H9 (cell line): ENCODE measurements at regions not wholly inside any gene's neighbourhood (a gene's known extent, or its start where the extent isn't known, plus 50 kb on each side); places are given as distances from the start of the nearest gene placed in this dataset.
"Not testable (repeated sequence)": the region's sequence is repeated elsewhere in the genome, so short reads cannot be mapped to it uniquely, and the experiment has no call there.

Experiments used
- DNase-seq: peaks from one replicate; pipeline ENCODE4 v3.0.0-alpha.2; 2017
- H2AFZ ChIP-seq: one replicate; pipeline ENCODE4 v1.6.1; 2013; ENCODE audit warnings: mild to moderate bottlenecking, low read length, control low read depth, moderate library complexity
- H2AK5ac ChIP-seq: 2 replicates; pipeline ENCODE4 v1.6.1; 2013; ENCODE audit warnings: low read length, control low read depth, mixed read lengths; ENCODE audit not compliant: insufficient read length
- H2BK120ac ChIP-seq: one replicate; pipeline ENCODE4 v1.6.1; 2013; ENCODE audit warnings: low read depth, mild to moderate bottlenecking, low read length, control low read depth, inconsistent platforms; ENCODE audit not compliant: poor library complexity, severe bottlenecking
- H2BK12ac ChIP-seq: 2 replicates; pipeline ENCODE4 v1.6.1; 2013; ENCODE audit warnings: low read length, control low read depth, mixed read lengths, low read depth; ENCODE audit not compliant: insufficient read length
- H2BK15ac ChIP-seq: 2 replicates; pipeline ENCODE4 v1.6.1; 2013; ENCODE audit warnings: low read depth, low read length, control low read depth
- H2BK20ac ChIP-seq: one replicate; pipeline ENCODE4 v1.6.1; 2013; ENCODE audit warnings: low read depth, mild to moderate bottlenecking, low read length, control low read depth, inconsistent platforms; ENCODE audit not compliant: poor library complexity, severe bottlenecking
- H2BK5ac ChIP-seq: 2 replicates; pipeline ENCODE4 v1.6.1; 2013; ENCODE audit warnings: low read length, control low read depth, mixed read lengths; ENCODE audit not compliant: insufficient read length
- H3K14ac ChIP-seq: 2 replicates; pipeline ENCODE4 v1.6.1; 2013; ENCODE audit warnings: low read length, control low read depth; ENCODE audit not compliant: insufficient read depth
- H3K18ac ChIP-seq: 2 replicates; pipeline ENCODE4 v1.6.1; 2013; ENCODE audit warnings: low read depth, mild to moderate bottlenecking, mixed read lengths, low read length, control low read depth; ENCODE audit not compliant: insufficient read length
- H3K23ac ChIP-seq: 2 replicates; pipeline ENCODE4 v1.6.1; 2013; ENCODE audit warnings: low read length, control low read depth, mixed read lengths, low read depth; ENCODE audit not compliant: insufficient read length
- H3K23me2 ChIP-seq: 2 replicates; pipeline ENCODE4 v1.6.1; 2013; ENCODE audit warnings: low read depth, mild to moderate bottlenecking, mixed read lengths, low read length, control low read depth; ENCODE audit not compliant: insufficient read length, poor library complexity, severe bottlenecking
- H3K27ac ChIP-seq: 2 replicates; pipeline ENCODE4 v1.5.1; 2013; ENCODE audit warnings: low read length, control low read depth, mixed read lengths, low read depth; ENCODE audit not compliant: insufficient read length
- H3K27me3 ChIP-seq: 2 replicates; pipeline ENCODE4 v1.6.1; 2013; ENCODE audit warnings: low read length, control low read depth, inconsistent platforms; ENCODE audit not compliant: insufficient read depth
- H3K4ac ChIP-seq: 2 replicates; pipeline ENCODE4 v1.6.1; 2013; ENCODE audit warnings: low read depth, mild to moderate bottlenecking, control low read depth, inconsistent platforms, low read length, moderate library complexity
- H3K4me1 ChIP-seq: 2 replicates; pipeline ENCODE4 v1.6.1; 2013; ENCODE audit warnings: low read length, control low read depth, inconsistent platforms; ENCODE audit not compliant: insufficient read depth
- H3K4me2 ChIP-seq: 2 replicates; pipeline ENCODE4 v1.6.1; 2013; ENCODE audit warnings: low read length, control low read depth, mixed read lengths; ENCODE audit not compliant: insufficient read length, insufficient read depth
- H3K56ac ChIP-seq: 2 replicates; pipeline ENCODE4 v1.6.1; 2013; ENCODE audit warnings: low read depth, mild to moderate bottlenecking, mixed read lengths, low read length, control low read depth; ENCODE audit not compliant: insufficient read length
- H3K79me1 ChIP-seq: 2 replicates; pipeline ENCODE4 v1.6.1; 2013; ENCODE audit warnings: low read depth, mild to moderate bottlenecking, moderate library complexity, low read length, control low read depth, inconsistent platforms; ENCODE audit not compliant: insufficient read depth, poor library complexity, severe bottlenecking
- H3K79me2 ChIP-seq: 2 replicates; pipeline ENCODE4 v1.6.1; 2013; ENCODE audit warnings: low read length, control low read depth, inconsistent platforms; ENCODE audit not compliant: insufficient read depth
- H3K9ac ChIP-seq: 2 replicates; pipeline ENCODE4 v1.6.1; 2013; ENCODE audit warnings: low read length, control low read depth, mixed read lengths; ENCODE audit not compliant: insufficient read length; ENCODE audit errors: extremely low read depth
- H3K9me3 ChIP-seq: one replicate; pipeline ENCODE4 v1.6.1; 2013; ENCODE audit warnings: low read depth, low read length, inconsistent platforms; ENCODE audit not compliant: control insufficient read depth
- H3T11ph ChIP-seq: one replicate; pipeline ENCODE4 v1.6.1; 2013; ENCODE audit warnings: mild to moderate bottlenecking, low read length, control low read depth, inconsistent platforms
- H4K20me1 ChIP-seq: one replicate; pipeline ENCODE4 v1.6.1; 2013; ENCODE audit not compliant: control insufficient read depth, insufficient read length, insufficient read depth
- H4K5ac ChIP-seq: 2 replicates; pipeline ENCODE4 v1.6.1; 2013; ENCODE audit warnings: low read depth, mild to moderate bottlenecking, mixed read lengths, low read length, control low read depth; ENCODE audit not compliant: insufficient read length
- H4K8ac ChIP-seq: replicated peaks from 2 replicates; pipeline ENCODE4 v1.6.1; 2013; ENCODE audit warnings: low read length, control low read depth, mixed read lengths, low read depth; ENCODE audit not compliant: insufficient read length
- H4K91ac ChIP-seq: 2 replicates; pipeline ENCODE4 v1.6.1; 2013; ENCODE audit warnings: low read depth, mild to moderate bottlenecking, moderate library complexity, mixed read lengths, low read length, control low read depth; ENCODE audit not compliant: insufficient read length
- H3K27ac Mint-ChIP-seq, 3 experiments: 2 replicates in 2 of 3; 3 replicates in 1 of 3; pipeline ENCODE4 v1.8.0; 2020 to 2021; ENCODE audit warnings: mixed read lengths in 3 of 3, mild to moderate bottlenecking in 1 of 3, moderate library complexity in 1 of 3
- H3K27me3 Mint-ChIP-seq: 2 replicates; pipeline ENCODE4 v1.8.0; 2021; ENCODE audit warnings: low read depth, mild to moderate bottlenecking, moderate library complexity, mixed read lengths
- H3K36me3 Mint-ChIP-seq, 3 experiments: 2 replicates in 2 of 3; 3 replicates in 1 of 3; pipeline ENCODE4 v1.8.0; 2020 to 2021; ENCODE audit warnings: low read depth in 3 of 3, mixed read lengths in 3 of 3; ENCODE audit not compliant: insufficient read depth in 1 of 3
- H3K4me1 Mint-ChIP-seq, 2 experiments: 2 replicates each; pipeline ENCODE4 v1.8.0; 2020; ENCODE audit warnings: mixed read lengths in 2 of 2
- H3K4me3 Mint-ChIP-seq, 2 experiments: 2 replicates in 1 of 2; 3 replicates in 1 of 2; pipeline ENCODE4 v1.8.0; 2020 to 2021; ENCODE audit warnings: mild to moderate bottlenecking in 2 of 2, mixed read lengths in 2 of 2, moderate library complexity in 1 of 2
- H3K9me3 Mint-ChIP-seq, 2 experiments: 2 replicates in 1 of 2; 3 replicates in 1 of 2; pipeline ENCODE4 v1.8.0; 2020; ENCODE audit warnings: mild to moderate bottlenecking in 2 of 2, mixed read lengths in 2 of 2, moderate library complexity in 1 of 2
- WGBS: extraction: QIAGEN DNeasy Blood & Tissue Kit; methylation state at CpG from one replicate; pipeline ENCODE4 v1.1.7; 2013; ENCODE audit warnings: missing lambda C conversion rate, low lambda C conversion rate, mixed read lengths; ENCODE audit not compliant: insufficient read length; ENCODE audit errors: extremely low coverage; 5-methylcytosine and 5-hydroxymethylcytosine counted together

DNA sequence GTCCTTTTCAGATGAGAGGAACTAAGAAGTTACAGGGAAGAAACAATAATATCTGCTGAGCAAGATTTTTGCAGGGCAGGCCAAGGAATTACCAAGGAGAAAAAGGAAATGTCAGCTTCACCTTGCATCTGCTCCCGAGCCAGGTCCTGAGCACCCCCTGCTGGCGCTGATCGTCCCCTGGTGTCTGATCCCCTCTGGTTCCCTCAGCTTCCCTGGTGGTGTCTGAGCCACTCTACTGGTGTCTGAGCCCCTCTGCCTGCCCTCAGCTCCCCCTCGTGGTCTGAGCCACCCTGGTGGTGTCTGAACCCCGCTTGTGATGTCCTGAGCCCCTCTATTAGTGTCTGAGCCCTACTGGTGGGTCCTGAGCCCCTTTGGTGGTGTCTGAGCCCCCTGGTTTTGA is 485.7 kb downstream of the GOLGA6L6 start:
- H3K23me2 ChIP-seq, H3T11ph ChIP-seq, H3K4me1 ChIP-seq, H3K56ac ChIP-seq, H3K4ac ChIP-seq, H3K27ac ChIP-seq, H2BK5ac ChIP-seq, H3K4me1 Mint-ChIP-seq, H3K27ac Mint-ChIP-seq, H2AK5ac ChIP-seq, H3K14ac ChIP-seq, H2BK15ac ChIP-seq, H3K9ac ChIP-seq, H4K5ac ChIP-seq, H3K79me1 ChIP-seq, H3K18ac ChIP-seq, H3K4me3 Mint-ChIP-seq, H4K91ac ChIP-seq, H2AFZ ChIP-seq, H3K4me2 ChIP-seq, H2BK20ac ChIP-seq, DNase-seq, H3K23ac ChIP-seq, H3K79me2 ChIP-seq, H2BK120ac ChIP-seq, H2BK12ac ChIP-seq, H3K27me3 ChIP-seq, H3K36me3 Mint-ChIP-seq, H4K20me1 ChIP-seq, H4K8ac ChIP-seq, H3K27me3 Mint-ChIP-seq: not testable (repeated sequence)
- no CpG with 5 or more reads among the region's 5 CpGs for WGBS
- peaks cover 18% of the 10 kb centered on the region for H3K9me3 ChIP-seq
- H3K9me3 Mint-ChIP-seq: peaks cover 15 to 21% of the 10 kb centered on the region in 2 experiments

DNA sequence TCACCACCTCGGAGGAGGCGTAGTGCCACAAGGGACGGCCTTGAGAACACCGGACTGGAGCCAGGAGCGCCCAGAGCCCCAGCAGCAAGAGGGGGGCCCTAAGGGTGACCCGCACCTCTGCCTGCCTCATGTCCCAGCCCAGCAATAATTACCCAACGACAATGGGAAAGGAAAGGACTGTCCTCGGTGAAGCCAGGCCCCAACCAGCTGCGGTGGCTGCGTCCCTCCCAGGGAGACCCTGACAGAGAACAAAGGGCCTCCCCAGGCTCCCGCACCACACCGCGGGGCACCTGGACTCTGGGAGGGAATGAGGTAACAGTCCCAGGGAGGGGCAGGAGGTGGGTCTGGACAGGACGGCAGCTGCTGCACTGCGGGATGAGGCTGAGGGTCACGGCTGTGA is 493.4 kb downstream of the GOLGA6L6 start:
- H3K27ac ChIP-seq, H3K18ac ChIP-seq, H4K91ac ChIP-seq, H3K4ac ChIP-seq, DNase-seq, H3K56ac ChIP-seq, H2BK12ac ChIP-seq, H3K36me3 Mint-ChIP-seq, H2BK120ac ChIP-seq, H4K20me1 ChIP-seq, H3K4me1 Mint-ChIP-seq, H2BK20ac ChIP-seq, H3K27ac Mint-ChIP-seq, H2BK5ac ChIP-seq, H2AK5ac ChIP-seq, H3K79me2 ChIP-seq, H3K23ac ChIP-seq, H4K8ac ChIP-seq, H3K14ac ChIP-seq, H3T11ph ChIP-seq, H3K4me2 ChIP-seq, H3K27me3 ChIP-seq, H3K9ac ChIP-seq, H3K23me2 ChIP-seq, H3K4me1 ChIP-seq, H4K5ac ChIP-seq, H2BK15ac ChIP-seq, H3K79me1 ChIP-seq, H3K9me3 ChIP-seq, H2AFZ ChIP-seq, H3K4me3 Mint-ChIP-seq, H3K27me3 Mint-ChIP-seq: not testable (repeated sequence)
- WGBS: no CpG with 5 or more reads among the region's 16 CpGs
- peaks cover 5 to 12% of the 10 kb centered on the region in 2 experiments for H3K9me3 Mint-ChIP-seq
